Neural crest cell (in vitro differentiated cells): ENCODE measurements at regions not wholly inside any gene's neighbourhood (a gene's known extent, or its start where the extent isn't known, plus 50 kb on each side); places are given as distances from the start of the nearest gene placed in this dataset.

ENCODE experiments used
- DNase-seq: peaks from one replicate; pipeline ENCODE4 v3.0.0; 2021; ENCODE audit warnings: low read depth, mixed read lengths, low spot score
- H3K27ac Mint-ChIP-seq: one replicate; pipeline ENCODE4 v1.8.0; 2021; ENCODE audit warnings: mild to moderate bottlenecking, mixed read lengths; ENCODE audit not compliant: unreplicated experiment
- H3K27me3 Mint-ChIP-seq: 2 replicates; pipeline ENCODE4 v1.8.0; 2021; ENCODE audit warnings: low read depth, mild to moderate bottlenecking, mixed read lengths
- H3K36me3 Mint-ChIP-seq: 2 replicates; pipeline ENCODE4 v1.8.0; 2021; ENCODE audit warnings: low read depth, mild to moderate bottlenecking, mixed read lengths
- H3K4me1 Mint-ChIP-seq: 2 replicates; pipeline ENCODE4 v1.8.0; 2021; ENCODE audit warnings: mixed read lengths
- H3K4me3 Mint-ChIP-seq: one replicate; pipeline ENCODE4 v1.8.0; 2021; ENCODE audit warnings: mild to moderate bottlenecking, mixed read lengths
- H3K9me3 Mint-ChIP-seq: 2 replicates; pipeline ENCODE4 v1.8.0; 2021; ENCODE audit warnings: mixed read lengths
- TF ChIP-seq, protein P1 (sequence below): fragments of 200-600 bp; sonication (generic); conservative IDR thresholded peaks from 2 replicates; pipeline ENCODE4 v1.5.0; 2021; ENCODE audit warnings: antibody characterized with exemption, mild to moderate bottlenecking

DNA sequence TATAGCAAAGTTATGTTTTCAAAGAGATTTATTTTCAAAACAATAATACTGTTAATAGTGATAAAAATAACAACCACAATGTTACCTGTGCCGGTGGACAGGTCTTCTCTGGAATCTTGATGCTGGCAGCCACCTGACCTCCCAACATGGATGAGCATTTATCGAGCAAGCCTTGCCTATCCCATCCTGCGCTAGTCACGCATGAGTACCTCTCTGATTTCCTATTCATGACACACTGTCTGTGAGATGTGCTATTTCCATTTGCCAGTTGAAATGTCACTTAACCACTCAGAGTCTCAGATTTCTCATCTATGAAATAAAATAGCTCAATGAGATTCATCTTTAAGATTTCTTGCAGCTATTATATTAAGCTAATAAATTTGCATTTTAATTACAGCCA lies 341.2 kb upstream of the VWC2 start:
- Mint-ChIP-seq H3K4me1 (peaks cover 17% of the 10 kb centered on the region), H3K4me3 (no peak overlapping the region), H3K27me3 (no peaks in the 10 kb centered on the region), H3K27ac (no peak overlapping the region), H3K9me3 (peaks cover 3% of the 10 kb centered on the region), H3K36me3 (no peaks in the 10 kb centered on the region)
- no peak for DNase-seq
- TF ChIP-seq, protein P1, sequence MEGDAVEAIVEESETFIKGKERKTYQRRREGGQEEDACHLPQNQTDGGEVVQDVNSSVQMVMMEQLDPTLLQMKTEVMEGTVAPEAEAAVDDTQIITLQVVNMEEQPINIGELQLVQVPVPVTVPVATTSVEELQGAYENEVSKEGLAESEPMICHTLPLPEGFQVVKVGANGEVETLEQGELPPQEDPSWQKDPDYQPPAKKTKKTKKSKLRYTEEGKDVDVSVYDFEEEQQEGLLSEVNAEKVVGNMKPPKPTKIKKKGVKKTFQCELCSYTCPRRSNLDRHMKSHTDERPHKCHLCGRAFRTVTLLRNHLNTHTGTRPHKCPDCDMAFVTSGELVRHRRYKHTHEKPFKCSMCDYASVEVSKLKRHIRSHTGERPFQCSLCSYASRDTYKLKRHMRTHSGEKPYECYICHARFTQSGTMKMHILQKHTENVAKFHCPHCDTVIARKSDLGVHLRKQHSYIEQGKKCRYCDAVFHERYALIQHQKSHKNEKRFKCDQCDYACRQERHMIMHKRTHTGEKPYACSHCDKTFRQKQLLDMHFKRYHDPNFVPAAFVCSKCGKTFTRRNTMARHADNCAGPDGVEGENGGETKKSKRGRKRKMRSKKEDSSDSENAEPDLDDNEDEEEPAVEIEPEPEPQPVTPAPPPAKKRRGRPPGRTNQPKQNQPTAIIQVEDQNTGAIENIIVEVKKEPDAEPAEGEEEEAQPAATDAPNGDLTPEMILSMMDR: no peak

DNA sequence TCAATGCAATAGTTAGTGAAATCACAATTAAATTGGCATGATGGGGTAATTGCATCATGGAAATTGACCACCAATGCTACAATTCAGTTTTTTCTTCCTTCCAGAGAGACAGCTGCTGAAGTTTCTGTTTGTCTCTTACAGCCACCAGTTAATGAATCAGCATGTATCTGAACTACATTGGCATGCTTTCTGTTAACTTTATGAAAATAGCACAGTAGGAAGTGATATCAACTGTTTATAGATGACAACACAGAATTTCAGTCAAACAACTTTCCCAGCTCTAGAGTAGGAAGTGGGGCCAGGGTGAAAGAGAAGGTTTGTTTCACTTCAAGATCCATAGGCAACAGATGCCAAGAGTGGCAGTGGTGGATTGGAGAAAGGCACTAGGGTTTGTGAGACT lies 339.6 kb upstream of the VWC2 start:
- peaks cover 17% of the 10 kb centered on the region for H3K4me1 Mint-ChIP-seq
- H3K36me3 Mint-ChIP-seq: no peaks in the 10 kb centered on the region
- DNase-seq: no peak
- H3K27ac Mint-ChIP-seq: no peak overlapping the region
- H3K4me3 Mint-ChIP-seq: no peak overlapping the region
- TF ChIP-seq, protein P1: no peak
- no peaks in the 10 kb centered on the region for H3K27me3 Mint-ChIP-seq
- peaks cover 3% of the 10 kb centered on the region for H3K9me3 Mint-ChIP-seq

DNA sequence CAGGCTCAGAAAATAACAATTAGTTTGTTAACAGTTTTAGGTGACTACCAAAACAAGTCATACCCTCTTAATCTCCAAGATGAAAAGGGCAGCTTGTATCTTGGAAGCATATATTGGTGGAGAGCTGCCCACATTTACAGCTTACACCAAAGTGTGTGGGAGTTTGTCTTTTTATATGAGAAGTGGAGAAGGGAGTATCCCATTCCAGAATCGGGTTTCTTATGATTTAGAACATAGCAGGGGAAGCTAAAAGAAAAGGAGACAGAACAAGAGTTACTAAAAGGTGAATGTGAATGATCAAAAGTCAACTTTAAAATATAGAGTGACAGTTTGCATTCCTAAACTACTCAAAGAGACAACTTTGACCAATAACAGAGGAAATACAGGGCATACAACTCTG lies 338.6 kb upstream of the VWC2 start:
- Mint-ChIP-seq H3K9me3 (peaks cover 3% of the 10 kb centered on the region), H3K36me3 (no peaks in the 10 kb centered on the region), H3K27ac (no peak overlapping the region), H3K27me3 (no peaks in the 10 kb centered on the region), H3K4me3 (no peak overlapping the region), H3K4me1 (peaks cover 12% of the 10 kb centered on the region)
- TF ChIP-seq, protein P1: no peak
- DNase-seq: no peak

DNA sequence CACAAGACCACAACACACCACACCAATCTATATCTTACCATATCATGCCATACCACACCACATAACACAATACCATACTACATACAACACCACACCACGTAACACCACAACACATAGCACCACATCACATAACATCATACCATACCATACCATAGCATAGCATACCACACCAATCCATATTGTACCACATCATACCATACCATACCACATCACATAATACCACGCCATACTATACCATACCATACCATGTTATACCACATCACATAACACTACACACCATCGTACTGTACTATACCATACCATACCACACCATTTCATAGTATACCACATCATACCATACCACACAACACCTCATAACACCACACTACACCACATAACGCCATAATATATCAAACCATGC lies 335.2 kb upstream of the VWC2 start:
- H3K4me1 Mint-ChIP-seq: no peaks in the 10 kb centered on the region
- H3K4me3 Mint-ChIP-seq: no peak overlapping the region
- H3K36me3 Mint-ChIP-seq: no peaks in the 10 kb centered on the region
- no peak overlapping the region for H3K27ac Mint-ChIP-seq
- DNase-seq: no peak
- no peaks in the 10 kb centered on the region for H3K27me3 Mint-ChIP-seq
- peaks cover 3% of the 10 kb centered on the region for H3K9me3 Mint-ChIP-seq
- TF ChIP-seq, protein P1: no peak

DNA sequence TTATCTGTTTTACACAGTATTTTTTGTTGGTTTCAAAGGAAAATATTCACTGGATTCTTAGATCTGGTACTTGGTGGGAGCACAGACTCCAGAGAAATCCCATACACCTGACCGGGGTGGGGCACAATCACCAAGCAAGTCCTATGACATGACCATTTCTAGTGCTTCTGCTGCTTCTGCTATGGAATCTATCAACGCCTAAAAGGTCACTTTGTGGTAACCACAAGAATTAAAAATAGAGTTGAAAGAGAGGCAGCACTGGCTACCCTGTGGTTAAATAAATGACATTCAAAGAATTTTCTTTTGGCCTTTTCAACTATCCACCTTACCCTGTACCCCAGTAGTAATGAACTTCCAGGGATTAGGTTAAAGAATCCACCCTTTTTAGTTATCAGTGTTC lies 329.9 kb upstream of the VWC2 start:
- Mint-ChIP-seq H3K27ac (no peak overlapping the region), H3K4me3 (no peak overlapping the region), H3K9me3 (peaks cover 3% of the 10 kb centered on the region), H3K36me3 (no peaks in the 10 kb centered on the region), H3K4me1 (no peaks in the 10 kb centered on the region), H3K27me3 (no peaks in the 10 kb centered on the region)
- no peak for DNase-seq
- TF ChIP-seq, protein P1: no peak

DNA sequence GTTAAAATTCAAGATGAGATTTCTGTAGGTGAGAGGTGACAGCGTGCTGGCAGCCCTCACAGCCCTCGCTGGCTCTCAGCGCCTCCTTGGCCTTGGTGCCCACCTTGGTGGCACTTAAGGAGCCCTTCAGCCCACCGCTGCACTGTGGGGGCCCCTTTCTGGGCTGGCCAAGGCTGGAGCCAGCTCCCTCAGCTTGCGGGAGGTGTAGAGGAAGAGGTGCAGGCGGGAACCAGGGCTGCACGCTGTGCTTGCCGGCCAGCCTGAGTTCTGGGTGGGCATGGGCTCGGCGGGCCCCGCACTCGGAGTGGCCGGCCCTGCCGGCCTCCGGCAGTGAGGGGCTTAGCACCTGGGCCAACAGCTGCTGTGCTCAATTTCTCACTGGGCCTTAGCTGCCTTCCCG lies 320.0 kb upstream of the VWC2 start:
- DNase-seq: no peak
- Mint-ChIP-seq H3K36me3 (no peaks in the 10 kb centered on the region), H3K4me1 (no peaks in the 10 kb centered on the region), H3K9me3 (peaks cover 3% of the 10 kb centered on the region), H3K27ac (no peak overlapping the region), H3K4me3 (no peak overlapping the region), H3K27me3 (no peaks in the 10 kb centered on the region)
- TF ChIP-seq, protein P1: no peak
